Spleen (tissue), 7 donors: ENCODE measurements at regions not wholly inside any gene's neighbourhood (a gene's known extent, or its start where the extent isn't known, plus 50 kb on each side); places are given as distances from the start of the nearest gene placed in this dataset.

Experiments used
- POLR2A ChIP-seq, 3 donors: fragments of 450-650 bp; IDR thresholded peaks; one replicate each; pipeline ENCODE4 v1.5.1; 2017; ENCODE audit warnings: antibody characterized with exemption in 3 of 3, mild to moderate bottlenecking in 1 of 3
- POLR2AphosphoS5 ChIP-seq, 3 donors: sonication (generic); formaldehyde crosslinking; IDR thresholded peaks; one replicate each; pipeline ENCODE4 v1.5.1; 2017; ENCODE audit warnings: antibody characterized with exemption in 3 of 3
- TF ChIP-seq, protein P1 (sequence below), 11 experiments: fragments of 200-600 bp in 7 of 11; fragments of 450-650 bp in 4 of 11; sonication (generic) in 4 of 11; IDR thresholded peaks in 8 of 11; conservative IDR thresholded peaks in 3 of 11; 1 replicate in 7 of 11; 2 replicates in 4 of 11; pipeline versions ENCODE4 v1.4.0 to v1.8.0; 2016 to 2021; ENCODE audit warnings: antibody characterized with exemption in 11 of 11, inconsistent platforms in 4 of 11, mild to moderate bottlenecking in 1 of 11
- donor health status: DM: no; HTN: no; CAD: no; lungs with moderate emphysema.
- donor health status: DM: no; HTN: no; CAD: no.
- donor health status: DM: no; HTN: no; CAD: no.

DNA sequence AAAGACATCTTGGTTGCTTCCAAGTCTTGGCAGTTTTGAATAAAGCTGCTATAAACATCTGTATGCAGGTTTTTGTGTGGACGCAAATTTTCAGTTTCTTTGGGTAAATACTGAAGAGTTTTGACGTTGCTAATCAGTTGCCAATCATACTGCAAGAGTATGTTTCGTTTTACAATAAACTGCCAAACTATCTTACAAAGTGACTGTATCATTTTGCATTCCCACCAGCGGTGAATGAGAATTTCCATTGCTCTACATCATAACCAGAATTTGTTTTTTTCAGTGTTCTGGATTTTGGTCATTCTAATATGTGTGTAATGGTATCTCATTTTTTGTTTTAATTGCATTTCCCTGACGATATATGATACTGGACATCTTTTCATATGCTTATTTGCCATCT lies 190.8 kb upstream of the PARP11 start:
- TF ChIP-seq, protein P1, sequence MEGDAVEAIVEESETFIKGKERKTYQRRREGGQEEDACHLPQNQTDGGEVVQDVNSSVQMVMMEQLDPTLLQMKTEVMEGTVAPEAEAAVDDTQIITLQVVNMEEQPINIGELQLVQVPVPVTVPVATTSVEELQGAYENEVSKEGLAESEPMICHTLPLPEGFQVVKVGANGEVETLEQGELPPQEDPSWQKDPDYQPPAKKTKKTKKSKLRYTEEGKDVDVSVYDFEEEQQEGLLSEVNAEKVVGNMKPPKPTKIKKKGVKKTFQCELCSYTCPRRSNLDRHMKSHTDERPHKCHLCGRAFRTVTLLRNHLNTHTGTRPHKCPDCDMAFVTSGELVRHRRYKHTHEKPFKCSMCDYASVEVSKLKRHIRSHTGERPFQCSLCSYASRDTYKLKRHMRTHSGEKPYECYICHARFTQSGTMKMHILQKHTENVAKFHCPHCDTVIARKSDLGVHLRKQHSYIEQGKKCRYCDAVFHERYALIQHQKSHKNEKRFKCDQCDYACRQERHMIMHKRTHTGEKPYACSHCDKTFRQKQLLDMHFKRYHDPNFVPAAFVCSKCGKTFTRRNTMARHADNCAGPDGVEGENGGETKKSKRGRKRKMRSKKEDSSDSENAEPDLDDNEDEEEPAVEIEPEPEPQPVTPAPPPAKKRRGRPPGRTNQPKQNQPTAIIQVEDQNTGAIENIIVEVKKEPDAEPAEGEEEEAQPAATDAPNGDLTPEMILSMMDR (IDR thresholded peaks at IDR 0.05 in 8 of 11, conservative IDR thresholded peaks at IDR 0.05 in 3 of 11) = no peak
- no peak for TF ChIP-seq POLR2AphosphoS5 (IDR thresholded peaks at IDR 0.05)
- no peak for TF ChIP-seq POLR2A (IDR thresholded peaks at IDR 0.05)
